CD4-positive, alpha-beta T cell treated with Interleukin-6 for 4 hours (primary cell): ENCODE measurements at regions not wholly inside any gene's neighbourhood (a gene's known extent, or its start where the extent isn't known, plus 50 kb on each side); places are given as distances from the start of the nearest gene placed in this dataset.
"Not testable (repeated sequence)": the region's sequence is repeated elsewhere in the genome, so short reads cannot be mapped to it uniquely, and the experiment has no call there.

Experiments used
- DNase-seq: peaks from one replicate; pipeline ENCODE4 v3.0.0-alpha.2; 2020; ENCODE audit warnings: mixed read lengths

DNA sequence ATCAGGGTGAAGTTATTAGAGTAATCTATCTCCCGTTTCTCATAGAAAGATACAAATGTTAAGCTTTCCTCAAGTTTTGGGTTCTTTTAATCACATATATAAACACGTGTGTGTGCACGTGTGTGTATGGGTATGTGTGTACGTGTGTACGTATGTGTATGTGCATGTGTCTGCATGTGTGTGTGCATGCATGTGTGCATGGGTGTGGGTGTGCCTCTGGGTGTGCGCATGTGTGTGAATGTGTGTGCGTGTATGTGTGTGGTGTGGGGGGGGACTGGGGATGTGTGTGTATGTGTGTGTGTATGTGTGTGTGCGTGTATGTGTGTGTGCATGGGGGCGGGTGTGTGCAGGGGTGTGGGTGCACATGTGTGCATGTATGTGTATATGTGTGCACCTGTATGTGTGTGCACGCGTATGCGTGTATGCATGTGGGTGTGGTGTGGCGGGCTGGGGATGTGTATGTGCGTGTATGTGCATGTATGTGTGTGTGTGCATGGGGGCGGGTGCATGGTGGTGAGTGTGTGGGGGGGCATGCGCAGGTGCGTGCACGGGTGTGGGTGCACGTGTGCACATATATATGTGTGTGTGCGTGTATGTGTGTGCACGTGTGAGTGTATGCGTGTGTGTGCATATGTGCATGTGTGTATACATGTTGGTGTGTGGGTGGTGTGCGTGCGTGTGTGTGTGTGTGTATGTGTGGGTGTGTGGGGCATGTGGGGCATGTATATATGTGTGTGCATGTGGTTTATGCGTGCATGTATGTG lies 304.0 kb downstream of the MBD2 start:
- DNase-seq, result no peak

DNA sequence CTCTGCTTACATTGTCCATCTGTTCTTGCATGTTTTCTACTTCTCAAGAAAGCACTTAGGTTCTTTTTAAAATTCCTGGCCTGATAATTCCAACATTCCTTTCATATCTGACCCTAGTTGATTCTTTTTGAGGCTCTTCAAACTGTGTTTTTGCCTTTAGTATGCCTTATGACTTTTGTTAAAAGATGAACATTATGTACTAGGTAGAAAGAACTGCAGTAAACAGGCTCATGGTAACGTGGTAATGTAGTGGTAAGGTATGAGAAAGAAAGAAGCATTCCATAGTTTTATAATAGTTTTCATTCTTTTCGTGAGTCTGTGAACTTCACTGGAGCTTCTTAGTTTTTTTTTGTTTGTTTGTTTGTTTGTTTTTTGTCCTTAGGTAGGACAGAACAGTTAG lies 306.4 kb downstream of the MBD2 start:
- no peak for DNase-seq

DNA sequence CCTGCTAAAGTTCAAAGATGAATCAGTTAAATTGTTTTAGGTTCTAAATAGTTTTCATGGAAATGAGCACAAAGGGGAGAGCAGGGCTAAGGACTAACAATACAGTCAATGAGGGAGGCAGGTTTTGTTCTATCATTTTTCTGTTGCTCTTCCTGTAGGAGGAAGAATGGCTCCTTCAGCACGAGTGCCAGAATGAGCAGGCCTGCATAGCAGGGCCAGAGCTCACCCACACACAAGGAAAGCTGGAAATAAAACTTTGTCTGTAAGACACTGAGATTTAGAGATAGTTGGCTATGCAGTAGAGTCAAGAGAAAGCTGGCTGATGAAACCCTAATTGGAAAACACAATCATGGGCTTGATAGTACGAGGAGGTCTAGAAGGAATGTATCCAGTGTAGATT lies 313.3 kb downstream of the MBD2 start:
- DNase-seq, result no peak

DNA sequence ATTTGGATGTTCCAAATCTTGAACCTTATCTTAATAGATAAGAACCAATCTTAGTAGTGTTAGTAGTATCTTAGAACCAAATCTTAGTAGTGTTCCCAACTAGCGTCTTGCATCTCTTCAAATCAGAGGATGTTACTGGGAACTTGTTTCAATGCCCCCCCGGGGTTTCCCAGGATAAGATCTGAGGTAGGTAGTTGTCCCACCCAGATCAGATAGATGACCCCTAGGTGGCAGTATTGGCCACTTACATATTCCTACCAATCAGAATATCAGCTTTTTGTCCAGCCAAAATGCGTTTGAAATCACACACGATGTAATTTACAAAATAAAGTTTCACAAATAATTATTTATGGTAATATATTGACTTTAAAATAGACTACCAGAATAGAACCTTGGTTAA lies 314.8 kb downstream of the MBD2 start:
- DNase-seq, result peak; percentile 9

DNA sequence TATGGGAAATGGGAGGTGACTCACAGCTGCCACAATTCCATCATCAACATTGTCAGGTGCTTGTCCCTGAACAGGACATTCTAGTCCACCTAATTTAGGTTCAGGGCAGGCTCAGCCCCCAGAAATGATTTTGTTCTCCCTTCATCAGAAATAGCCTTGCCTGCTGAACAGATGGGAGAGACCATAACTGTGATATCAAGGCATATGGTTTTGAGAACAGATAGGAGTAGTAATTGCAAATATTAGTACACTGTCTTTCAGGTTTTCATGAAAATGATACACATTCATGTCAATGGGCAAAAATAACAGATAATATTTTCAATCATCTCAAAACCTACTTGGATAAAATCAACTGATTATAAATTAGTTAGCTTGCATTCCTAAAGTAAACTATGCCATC lies 316.5 kb downstream of the MBD2 start:
- no peak for DNase-seq

DNA sequence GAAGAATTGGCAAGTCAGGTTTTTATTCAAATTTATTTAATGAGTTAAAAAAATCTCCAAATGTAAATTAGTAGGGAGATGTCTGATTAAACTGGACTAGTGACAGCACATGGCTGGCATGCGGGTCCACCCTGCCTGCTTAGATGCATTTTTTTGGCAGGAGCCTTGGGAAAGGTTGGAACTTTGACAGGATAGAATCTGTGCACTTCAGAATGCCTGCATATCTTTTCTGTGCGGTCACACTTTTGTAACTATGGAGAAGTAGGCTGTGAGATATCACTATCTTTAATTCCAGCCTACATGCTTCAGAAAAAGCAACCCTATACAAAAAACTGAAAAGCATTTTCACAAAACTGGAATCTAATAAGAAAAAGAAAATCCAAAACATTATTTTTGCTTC lies 317.8 kb downstream of the MBD2 start:
- no peak for DNase-seq

DNA sequence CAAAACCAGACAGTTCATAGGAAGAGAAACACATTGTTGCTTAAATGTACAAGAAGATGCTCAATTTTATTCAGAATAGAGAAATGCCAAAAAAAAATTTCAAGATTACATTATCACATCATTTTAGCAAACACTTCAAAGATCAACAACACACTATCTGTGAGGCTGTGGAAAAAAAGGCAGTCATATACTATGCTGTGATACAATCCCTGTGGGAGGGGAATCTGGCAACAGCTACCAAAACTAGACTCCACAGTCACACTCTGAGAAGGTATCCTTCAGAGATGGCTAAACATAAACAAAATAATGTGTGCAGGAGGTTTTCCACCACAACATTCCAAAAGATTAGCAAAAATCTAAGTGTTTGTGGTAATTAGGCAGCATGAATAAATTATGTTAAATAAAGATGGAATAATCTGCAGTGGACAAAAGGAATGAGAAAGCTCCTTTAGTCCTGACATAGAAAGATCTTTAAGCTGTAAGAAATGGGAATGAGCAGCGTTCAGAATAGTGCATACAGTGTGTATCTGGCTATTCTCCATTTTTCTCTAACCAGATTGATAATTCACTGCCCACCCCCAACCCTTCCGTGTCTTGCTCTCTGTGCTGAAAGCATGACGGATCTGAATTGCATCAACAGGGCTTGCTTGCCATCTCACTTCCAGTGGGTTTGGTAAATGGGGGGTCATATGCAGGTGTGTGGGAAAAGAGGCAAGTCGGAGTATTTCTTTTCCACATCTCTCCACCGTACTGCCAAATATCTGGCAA lies 329.6 kb downstream of the MBD2 start:
- no peak for DNase-seq

DNA sequence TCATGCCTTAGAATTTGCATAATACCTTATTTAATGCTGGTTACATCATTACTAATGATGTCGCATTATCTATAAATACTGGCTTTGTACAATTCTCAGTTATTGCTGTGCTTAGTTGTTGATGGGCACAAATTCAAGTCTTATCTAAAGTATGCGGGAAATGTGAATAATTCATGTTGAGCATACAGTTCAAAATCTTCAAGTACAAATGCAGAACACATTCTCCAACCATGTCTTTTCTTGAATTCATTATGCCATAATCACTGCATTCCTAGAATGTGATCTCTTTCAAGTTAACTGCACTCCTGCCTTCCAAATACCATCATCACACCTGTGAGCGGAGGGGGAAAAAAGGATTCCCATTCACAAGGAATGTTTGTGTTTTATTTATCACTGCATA lies 337.0 kb downstream of the MBD2 start:
- DNase-seq, result no peak

DNA sequence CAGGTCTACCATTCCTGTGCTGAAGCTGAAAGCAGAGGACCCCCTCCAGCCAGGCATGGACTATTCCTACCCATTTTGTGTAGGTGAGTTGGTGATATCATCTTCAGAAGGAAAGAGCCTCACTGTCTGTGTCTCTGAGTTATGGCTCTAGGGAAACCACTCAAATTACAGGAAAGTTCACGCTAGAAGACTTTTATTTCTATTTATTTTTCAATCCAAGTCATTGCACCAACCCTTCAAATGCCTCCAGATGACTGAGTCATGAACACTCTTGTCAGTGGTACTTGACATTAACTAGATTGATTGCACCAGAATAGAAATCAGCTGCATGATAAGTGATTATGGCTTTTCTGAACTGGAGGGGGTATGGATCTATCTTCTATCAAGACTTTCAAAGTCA lies 338.4 kb downstream of the MBD2 start:
- no peak for DNase-seq

DNA sequence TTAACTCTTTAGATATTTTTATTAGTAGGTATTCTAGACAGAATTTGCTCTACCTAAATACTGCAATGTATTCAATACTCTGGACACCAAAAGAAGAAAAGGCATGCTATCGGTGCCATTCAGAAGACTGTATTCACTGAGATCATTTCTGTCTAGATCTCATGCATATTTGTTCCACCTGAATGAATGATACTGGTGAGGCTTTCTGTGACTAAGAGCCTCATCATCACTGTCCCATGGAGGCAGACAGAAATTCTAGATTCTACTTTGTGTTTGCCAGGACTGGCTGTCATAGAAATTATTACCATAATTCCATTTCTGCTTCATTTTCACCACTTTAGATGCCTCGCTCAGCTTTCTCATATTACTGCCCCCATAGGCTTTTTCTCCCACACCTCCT lies 340.7 kb downstream of the MBD2 start:
- no peak for DNase-seq

DNA sequence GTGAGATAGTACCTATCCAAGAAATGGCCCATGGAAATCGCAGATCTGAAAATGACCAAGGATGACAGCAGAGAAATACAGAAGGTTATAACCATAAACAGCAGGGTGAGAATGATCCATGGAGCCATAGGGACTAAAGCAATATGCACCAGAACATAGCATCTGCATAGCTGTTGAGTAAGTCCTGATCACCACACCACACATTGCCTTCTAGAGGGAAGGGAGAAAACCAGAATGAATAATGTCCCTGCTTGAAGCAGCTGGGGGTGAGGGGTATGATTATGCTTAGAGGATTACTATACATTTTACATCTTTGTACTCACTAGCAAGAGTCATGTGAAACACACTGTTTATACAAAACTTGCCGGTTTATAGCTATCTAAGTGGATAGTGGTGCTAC lies 350.4 kb downstream of the MBD2 start:
- DNase-seq, result no peak

DNA sequence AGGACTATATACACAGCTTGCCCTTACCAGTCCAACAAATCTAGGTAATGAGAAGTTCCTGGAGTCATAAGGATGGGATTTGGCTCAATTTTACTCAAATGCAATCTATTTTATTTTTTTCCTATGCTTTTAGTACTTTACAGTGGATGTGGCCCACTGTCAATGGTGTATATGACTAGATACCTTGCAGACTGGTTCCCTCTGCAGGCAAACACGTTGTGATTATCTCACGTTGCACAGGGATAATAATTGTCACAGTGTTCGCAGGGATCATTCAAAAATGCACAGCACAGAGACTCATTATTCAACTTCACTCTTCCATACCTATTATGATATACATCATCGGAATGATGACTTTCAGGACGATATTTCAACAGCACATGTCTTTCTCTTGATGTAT lies 359.7 kb downstream of the MBD2 start:
- DNase-seq, result no peak

DNA sequence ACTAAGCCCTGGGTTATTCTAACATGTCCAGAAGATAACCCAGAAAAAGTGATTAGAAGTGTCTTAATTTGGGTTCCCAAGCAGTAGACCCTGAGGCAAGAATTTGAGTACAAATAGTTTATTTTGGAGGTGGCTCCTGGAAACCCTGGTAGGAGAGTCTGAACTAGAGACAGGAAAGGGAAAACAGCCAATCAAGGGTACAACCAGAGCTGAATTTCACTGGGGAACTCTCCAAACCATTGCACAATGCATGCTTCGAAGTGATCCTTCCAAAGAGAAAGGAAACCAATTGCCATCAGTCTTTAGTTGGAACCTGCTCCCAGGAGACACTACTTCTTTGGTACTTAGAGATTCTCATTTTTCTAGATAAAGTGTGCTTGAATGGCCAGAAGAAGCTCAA lies 361.5 kb downstream of the MBD2 start:
- no peak for DNase-seq

DNA sequence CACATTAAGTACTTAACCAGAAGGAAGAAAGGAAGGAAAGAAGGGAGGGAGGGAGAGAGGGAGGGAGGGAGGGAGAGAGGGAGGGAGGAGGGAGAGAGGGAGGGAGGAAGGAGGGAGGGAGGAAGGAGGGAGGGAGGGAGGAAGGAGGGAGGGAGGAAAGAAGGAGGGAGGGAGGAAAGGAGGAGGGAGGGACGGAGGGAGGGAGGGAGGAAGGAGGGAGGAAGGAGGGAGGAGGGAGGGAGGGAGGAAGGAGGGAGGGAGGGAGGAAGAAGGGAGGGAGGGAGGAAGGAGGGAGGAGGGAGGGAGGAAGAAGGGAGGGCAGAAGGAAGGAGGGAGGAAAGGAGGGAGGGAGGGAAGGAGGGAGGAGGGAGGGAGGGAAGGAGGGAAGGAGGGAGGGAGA lies 363.3 kb downstream of the MBD2 start:
- DNase-seq, result no peak

DNA sequence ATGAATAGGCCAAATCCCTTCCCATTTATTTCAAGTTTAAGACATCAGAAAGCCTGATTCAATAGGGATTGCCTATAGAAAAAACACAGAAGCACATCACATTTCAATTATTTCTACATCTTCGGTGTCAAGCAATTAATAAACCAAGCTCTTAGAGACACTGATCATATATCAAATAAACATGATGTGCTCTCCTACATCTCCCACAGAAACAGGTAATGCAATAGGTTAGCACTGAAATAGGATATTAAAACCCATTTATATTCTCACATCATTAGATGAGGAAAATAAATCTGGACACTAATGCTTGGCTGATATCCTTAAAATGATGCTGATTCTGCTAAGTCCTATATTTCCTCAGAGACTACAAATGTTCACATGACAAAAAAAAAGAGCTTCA lies 364.7 kb downstream of the MBD2 start:
- DNase-seq, result no peak

DNA sequence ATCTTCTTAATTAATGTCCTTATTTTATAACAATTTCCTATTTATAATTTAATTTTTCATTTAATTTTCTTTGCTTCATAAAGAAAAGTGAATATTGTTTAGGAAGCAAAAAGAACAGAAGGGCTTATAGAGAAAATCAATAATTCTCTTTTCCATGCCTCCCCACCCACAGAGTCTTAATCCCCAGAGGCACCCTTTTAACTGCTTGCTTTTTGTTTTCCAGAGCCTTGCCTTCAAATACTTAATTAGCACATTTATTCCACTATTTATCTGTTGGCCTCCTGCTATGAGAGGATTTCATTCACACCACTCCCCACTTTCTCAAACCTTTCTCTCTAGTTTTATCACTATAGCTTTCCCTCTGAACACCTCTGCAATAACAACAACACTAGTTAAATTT lies 373.6 kb downstream of the MBD2 start:
- no peak for DNase-seq

DNA sequence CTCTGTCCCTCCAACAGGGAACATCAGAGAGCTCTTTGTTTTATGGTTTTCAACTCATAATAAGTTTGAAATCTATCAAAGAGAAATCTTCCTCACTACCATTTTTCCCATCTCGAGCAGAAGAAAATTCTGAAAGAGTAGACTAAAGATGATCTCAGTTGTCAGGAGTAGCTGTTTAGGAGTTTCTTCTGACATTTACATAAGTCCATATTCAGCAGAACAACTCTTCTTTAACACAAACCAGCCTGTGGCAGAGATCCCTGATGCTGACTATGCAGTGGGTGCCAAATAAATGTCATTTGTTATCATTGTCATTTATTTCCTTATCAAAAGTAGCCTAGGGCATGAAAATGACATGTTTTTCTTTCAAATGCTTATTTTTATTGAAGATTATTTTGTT lies 380.7 kb downstream of the MBD2 start:
- DNase-seq, result no peak

DNA sequence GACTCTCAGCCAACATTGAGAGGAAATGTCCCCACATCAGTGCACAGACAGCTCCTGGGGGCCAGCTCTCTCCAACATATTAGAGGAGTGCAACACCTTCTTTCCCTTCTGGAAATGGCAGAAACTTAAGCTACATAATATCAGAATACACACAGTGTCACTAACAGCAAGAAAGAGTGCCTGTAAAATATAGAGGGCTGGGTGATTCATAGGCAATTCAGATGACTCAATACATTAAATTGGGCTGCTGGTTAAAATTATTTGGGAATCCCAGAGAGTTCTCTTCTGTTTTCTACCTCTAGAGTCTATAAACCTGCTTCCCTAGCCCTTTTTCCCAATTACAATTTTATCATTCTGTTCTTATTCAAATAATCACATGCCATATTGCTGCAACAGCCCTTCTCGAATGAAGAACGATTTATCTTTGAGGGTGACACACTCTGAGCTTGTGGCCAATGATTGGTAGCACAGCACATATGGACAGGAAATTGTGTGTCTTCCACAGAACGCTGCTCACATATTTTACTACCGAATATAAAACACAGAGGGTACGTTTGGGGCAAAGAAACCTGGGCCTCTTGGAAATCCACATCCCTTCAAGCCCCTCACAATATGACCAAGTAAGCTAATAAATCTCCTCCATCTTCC lies 381.2 kb downstream of the MBD2 start:
- no peak for DNase-seq

DNA sequence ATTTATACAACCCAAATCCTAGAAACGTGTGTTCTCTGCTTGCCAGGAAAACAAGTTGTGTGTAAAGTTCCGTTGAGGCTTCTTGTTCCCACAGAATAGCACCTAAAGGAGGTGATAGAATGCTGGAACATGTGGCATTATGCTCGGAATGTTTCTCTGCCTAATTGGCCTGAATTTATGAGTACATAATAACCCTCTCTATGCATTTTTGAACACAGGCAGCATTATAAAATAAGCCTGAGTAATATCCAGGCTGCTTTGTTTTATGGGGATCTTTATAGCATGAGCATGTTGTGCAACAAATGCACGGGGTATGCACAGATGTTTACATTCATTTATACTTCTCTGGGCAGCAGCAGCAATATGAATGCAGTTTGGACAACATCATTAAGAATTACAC lies 385.7 kb downstream of the MBD2 start:
- DNase-seq, result no peak

DNA sequence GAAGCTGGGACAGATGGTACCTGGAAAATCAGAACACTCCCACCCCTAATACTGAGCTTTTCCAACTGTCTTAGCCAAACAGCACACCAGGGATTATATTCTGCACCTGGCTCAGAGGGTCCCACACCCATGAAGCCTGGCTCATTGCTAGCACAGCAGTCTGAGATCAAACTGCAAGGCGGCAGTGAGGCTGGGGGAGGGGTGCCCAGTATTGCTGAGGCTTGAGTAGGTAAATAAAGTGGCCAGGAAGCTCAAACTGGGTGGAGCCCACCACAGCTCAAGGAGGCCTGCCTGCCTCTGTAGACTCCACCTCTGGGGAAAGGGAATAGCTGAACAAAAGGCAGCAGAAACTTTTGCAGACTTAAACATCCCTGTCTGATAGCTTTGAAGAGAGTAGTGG lies 403.3 kb downstream of the MBD2 start:
- not testable (repeated sequence) for DNase-seq

DNA sequence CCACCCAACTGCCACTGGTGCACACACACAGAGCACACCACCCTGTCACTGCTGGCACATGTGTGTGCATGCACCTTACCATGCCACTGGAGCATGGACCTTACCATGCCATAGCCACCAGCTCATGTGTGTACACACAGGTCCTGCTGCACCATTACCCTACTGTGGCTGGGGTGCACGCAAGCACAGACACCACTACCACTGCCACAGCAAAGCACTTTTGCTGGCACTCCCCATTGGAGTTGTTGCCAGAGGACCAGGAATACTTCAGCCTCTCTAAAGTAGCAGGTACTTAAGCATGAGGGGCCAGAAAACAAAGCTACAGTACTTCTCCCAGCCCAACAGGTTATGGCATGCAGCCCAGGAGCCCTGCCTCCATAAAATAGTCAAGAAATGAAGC lies 404.8 kb downstream of the MBD2 start:
- DNase-seq, result no peak

DNA sequence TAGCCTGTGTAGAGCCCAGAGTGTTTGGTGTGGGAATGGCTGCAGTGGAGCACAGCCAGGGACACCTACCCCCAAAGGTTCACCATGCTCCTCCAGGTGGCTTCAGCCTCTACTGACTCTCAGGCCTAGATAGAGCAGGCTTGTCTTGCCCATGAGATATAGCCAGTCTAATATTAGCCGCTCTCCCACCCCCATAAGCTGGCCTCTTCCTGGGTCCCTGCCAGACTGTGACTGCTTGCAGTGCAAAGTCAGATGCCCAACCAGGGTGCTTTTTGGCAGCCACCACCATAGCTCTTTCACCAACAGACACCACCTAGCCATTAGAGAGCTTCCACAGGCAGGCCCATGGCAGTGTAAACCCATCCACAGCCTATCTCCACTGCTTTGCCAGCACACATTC lies 405.3 kb downstream of the MBD2 start:
- DNase-seq, result no peak

DNA sequence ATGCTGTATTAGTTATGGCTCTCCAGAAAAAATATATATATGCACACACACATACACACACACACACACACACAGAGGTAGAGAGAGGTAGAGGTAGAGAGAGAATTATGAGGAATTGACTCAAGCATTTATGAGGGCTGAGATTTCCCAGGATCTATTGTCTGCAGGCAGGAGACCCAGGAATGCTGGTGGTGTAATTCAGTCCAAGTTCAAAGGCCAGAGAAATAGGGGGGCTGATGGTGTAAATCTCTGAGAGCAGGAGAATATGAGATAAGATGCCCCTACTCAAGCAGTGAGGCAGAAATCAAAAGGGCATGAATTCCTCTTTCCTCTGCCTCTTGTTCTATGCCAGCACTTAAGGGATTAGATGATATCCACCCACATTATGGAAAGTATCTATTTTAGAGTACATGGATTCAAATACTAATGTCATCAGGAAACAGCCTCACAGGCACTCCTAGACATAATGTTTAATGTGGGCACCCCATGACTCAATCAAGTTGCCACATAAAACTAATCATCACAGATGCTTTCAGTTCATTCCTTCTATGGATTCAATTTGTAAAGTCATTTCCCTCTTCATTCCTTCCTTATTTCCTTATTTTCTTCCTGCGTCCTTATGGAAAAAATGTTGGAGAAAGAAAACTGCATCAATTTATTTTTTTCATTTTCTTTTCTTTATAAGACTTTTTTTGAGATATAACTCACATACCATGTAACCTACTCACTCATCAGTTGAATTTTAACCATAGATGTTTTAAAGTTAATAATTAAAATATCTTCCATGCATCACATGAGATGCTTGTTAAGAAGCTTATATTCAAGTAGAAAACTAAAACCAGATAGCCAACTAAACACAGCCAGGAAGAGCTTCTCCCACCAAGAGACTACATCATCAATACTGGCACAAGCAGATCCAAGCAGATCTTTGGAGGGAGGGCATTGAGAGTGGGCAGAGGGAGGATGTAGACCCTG lies 406.2 kb downstream of the MBD2 start:
- no peak for DNase-seq
